SH-SY5Y (cell line): ENCODE measurements at regions not wholly inside any gene's neighbourhood (a gene's known extent, or its start where the extent isn't known, plus 50 kb on each side); places are given as distances from the start of the nearest gene placed in this dataset.

ENCODE experiments used
- GATA2 ChIP-seq: IDR thresholded peaks from 2 replicates; pipeline ENCODE4 v1.6.1; 2011; ENCODE audit warnings: mild to moderate bottlenecking, low read depth, low read length
- GATA3 ChIP-seq: IDR thresholded peaks from 2 replicates; pipeline ENCODE4 v1.6.1; 2011; ENCODE audit warnings: low read depth, mild to moderate bottlenecking, low read length, moderate library complexity

- TF ChIP-seq GATA2 (no peak), GATA3 (no peak)
These were observed 203.4 kb upstream of the NAV2 start for GRCh38 chr11:19509215-19509614.
